GM10266 (cell line): ENCODE measurements at regions not wholly inside any gene's neighbourhood (a gene's known extent, or its start where the extent isn't known, plus 50 kb on each side); places are given as distances from the start of the nearest gene placed in this dataset.

Experiments used
- DNase-seq: peaks from one replicate; pipeline ENCODE4 v3.0.0; 2012; ENCODE audit errors: extremely low spot score
- TF ChIP-seq, protein P1 (sequence below): IDR thresholded peaks from 2 replicates; pipeline ENCODE4 v1.5.1; 2012; ENCODE audit warnings: mild to moderate bottlenecking, low read depth; ENCODE audit not compliant: control insufficient read depth, insufficient read depth; ENCODE audit errors: missing control alignments

DNA sequence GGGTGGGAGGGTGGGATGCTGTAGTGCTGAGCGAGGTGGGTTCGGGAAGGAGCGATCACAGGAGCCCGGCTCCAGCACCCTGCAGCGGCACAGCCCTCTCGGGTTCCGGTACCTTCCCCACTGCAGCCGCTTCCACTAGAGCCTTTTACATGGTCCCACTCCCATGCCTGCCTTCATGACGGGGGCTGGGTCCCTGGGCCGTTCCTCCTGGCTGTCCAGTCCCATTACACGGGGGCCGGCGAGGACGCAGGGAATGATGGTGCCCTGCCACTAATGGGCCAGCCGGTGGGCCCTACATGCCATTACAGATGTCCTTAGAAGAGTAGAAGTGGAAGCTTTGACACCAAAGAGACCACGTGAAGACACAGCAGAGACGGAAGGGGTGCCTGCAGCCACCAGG is 104.6 kb upstream of the PPP1R26 start:
- TF ChIP-seq, protein P1, sequence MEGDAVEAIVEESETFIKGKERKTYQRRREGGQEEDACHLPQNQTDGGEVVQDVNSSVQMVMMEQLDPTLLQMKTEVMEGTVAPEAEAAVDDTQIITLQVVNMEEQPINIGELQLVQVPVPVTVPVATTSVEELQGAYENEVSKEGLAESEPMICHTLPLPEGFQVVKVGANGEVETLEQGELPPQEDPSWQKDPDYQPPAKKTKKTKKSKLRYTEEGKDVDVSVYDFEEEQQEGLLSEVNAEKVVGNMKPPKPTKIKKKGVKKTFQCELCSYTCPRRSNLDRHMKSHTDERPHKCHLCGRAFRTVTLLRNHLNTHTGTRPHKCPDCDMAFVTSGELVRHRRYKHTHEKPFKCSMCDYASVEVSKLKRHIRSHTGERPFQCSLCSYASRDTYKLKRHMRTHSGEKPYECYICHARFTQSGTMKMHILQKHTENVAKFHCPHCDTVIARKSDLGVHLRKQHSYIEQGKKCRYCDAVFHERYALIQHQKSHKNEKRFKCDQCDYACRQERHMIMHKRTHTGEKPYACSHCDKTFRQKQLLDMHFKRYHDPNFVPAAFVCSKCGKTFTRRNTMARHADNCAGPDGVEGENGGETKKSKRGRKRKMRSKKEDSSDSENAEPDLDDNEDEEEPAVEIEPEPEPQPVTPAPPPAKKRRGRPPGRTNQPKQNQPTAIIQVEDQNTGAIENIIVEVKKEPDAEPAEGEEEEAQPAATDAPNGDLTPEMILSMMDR, result no peak
- no peak for DNase-seq

DNA sequence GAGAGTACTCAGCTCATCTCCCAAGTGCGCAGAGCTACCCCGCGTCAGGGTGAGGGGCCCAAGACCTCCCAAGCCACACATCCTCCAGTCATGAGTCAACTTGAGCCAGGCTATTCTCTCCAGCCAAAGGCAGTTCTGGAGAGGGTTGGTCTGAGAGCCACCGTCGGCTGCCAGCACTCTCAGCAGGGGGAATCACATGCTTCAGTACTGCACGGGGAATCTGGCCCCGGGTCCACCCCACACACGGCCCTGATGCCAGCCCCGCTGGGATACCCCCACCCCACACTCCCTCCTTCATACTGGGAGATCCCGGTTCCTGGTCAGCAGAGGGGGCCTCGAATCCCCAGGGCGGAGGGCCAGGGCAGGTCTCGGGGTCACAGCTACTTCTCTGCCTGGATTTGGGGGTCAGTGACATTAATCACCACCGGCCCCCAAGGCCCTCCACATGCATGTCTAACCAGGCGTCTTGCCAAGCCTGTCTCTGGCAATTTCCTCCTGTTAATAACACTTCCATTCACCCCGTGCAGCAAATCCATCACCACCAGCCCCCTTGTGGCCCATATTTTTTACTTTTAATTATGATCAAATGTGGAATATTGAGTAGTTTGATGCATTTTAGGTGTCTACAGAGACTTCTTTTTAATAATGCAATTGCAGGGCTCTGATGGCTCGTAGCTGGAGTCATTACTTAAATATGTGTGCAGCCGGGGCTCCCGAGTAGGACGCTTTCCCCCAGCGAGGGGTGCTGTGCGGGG is 102.9 kb upstream of the PPP1R26 start:
- DNase-seq, result no peak
- TF ChIP-seq, protein P1, result no peak

DNA sequence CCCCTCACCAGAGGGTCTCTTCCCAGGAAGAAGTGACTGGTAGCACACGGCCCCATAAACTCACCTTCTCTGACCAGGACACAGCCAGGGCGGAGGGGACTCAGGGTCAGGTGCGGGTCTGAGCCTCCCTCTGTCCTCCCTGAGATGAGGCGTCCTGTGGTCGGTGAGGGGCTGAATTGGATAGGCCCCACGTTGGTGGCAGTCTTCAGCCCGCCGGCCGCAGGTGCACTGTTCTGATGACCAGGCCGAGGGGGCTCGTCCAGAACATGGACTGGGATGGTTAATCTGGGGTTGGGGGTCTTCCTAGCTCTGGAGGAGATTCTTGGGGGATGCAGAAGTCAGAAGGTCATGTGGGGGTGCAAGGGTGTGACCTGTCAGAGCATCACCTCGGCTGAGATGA is 102.2 kb upstream of the PPP1R26 start:
- TF ChIP-seq, protein P1, result no peak
- no peak for DNase-seq

DNA sequence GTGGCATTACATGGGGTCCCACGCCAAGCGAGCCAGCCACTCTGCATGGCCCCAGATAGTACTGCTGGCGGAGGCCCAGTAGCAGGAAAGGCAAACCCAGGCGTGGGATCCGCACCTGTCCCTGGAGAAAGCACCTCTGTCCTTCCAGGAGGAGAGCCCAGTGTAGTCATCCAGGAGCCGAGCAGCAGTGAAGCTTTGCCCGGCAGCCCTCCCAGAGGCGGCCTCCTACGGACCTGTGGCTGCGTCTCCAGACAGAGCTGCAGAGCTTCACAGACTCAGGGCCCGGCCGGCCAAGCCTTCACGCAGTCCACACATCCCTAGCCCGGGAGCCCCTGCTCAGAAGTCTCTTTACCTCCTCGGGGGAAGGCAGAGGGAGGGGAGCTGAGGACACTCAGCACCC is 100.8 kb upstream of the PPP1R26 start:
- TF ChIP-seq, protein P1, result no peak
- DNase-seq, result no peak

DNA sequence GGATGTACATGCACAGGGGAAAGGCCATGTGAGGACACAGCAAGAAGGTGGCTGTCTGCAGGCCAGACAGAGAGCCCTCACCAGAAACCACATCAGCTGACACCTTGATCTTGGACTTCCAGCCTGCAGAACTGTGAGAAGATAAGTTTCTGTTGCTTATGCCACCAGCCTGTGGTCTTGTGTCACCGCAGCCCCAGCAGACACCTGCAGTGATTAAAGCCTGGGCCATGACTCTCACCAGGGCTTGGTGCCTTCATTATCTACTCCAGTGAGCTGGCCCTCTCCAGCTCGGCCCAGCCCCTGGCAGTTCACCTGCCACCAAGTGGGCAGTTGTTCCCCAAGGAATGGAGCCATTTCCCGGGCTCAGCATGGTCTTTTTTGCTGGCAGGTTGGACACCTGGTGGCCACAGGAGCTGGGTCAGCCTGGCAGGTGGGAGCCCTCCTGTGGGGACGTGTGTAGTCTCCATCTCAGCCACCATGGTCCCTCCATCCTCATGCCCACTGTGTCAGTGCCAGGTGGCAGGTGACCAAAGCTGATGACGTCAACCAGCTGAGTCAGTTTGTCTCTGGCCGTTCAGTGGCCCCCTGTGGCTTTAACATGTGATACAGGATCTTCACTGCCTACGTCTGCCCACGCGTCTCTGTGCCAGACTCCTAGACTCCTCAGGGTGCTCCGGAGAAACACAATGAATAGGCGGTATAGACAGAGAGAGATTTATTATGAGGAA is 99.9 kb upstream of the PPP1R26 start:
- TF ChIP-seq, protein P1, result no peak
- DNase-seq, result no peak

DNA sequence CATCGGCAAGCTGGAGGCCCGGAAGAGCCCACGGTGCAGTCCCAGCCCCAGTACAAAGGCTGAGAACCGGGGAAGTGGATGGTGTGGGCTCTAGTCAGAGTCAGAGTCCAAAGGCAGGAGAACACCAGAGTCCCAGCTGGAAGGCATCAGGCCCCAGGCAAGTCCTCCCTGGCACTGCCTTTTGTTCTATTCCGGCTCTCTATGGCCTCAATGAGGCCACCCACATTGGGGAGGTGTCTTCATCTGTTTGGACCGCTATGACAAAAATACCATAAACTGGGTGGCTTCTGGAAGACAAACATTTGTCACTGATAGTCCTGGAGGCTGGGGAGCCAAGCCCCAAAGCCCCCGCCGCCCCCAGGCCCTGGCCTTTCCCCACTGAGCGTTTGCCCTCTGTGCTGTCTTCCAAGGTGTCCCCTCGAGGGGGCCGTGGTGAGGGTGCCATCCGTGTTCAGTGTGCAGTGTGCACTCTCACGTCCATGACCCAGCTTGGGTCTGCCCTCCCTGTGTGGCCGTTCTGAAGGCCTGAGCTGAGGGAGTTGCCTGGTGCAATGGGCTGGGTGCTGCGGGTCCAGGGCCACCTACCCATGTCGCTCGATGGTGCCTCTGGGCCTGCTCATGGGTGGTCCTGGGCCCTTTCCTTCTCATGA is 99.1 kb upstream of the PPP1R26 start:
- no peak for DNase-seq

More for the DNA sequence above, 99.1 kb upstream of the PPP1R26 start:
- TF ChIP-seq, protein P1, result no peak
